ENCODE measurements at regions not wholly inside any gene's neighbourhood (a gene's known extent, or its start where the extent isn't known, plus 50 kb on each side); places are given as distances from the start of the nearest gene placed in this dataset.

- H3K27me3 ChIP-seq: no peaks in the 10 kb centered on the region
- 92 to 95% methylated on average over 2 of the region's 2 CpGs for whole genome bisulfite sequencing, 2 donors
- H3K4me3 ChIP-seq: no peak overlapping the region
- no peak overlapping the region for H3K27ac ChIP-seq
- H3K4me1 ChIP-seq: no peaks in the 10 kb centered on the region
- intact Hi-C loops (cut with DNase I): no loop called here
- DNase-seq: no peak
- no peak for ATAC-seq
- no peaks in the 10 kb centered on the region for H3K36me3 ChIP-seq
- peaks cover 0 to 10% (median 0%) of the 10 kb centered on the region in 11 donors for H3K9me3 ChIP-seq
- TF ChIP-seq CTCF (IDR thresholded peaks at IDR 0.05): no peak
These were observed 247.1 kb upstream of the FZD8 start for GRCh38 chr10:35889226-35889625.

GRCh38 chr10:35888400-35888799, 246.3 kb upstream of the FZD8 start:
- 95 to 98% methylated on average over 5 of the region's 5 CpGs for WGBS, 2 donors

GRCh38 chr10:35887685-35888084, 245.6 kb upstream of the FZD8 start:
- intact Hi-C loops (cut with DNase I): no loop called here
- H3K9me3 ChIP-seq: no peaks in the 10 kb centered on the region
- H3K4me1 ChIP-seq: no peaks in the 10 kb centered on the region
- TF ChIP-seq CTCF (IDR thresholded peaks at IDR 0.05): no peak
- no peaks in the 10 kb centered on the region for H3K36me3 ChIP-seq
- no peak for DNase-seq
- ATAC-seq: no peak
- no peak overlapping the region for H3K27ac ChIP-seq
- H3K4me3 ChIP-seq: no peak overlapping the region
- H3K27me3 ChIP-seq: no peaks in the 10 kb centered on the region
- WGBS, 2 donors: 85 to 87% methylated on average over 6 of the region's 6 CpGs

More at GRCh38 chr10:35888400-35888799, 246.3 kb upstream of the FZD8 start:
- no peak for DNase-seq
- Histone ChIP-seq H3K9me3 (peaks cover 0 to 1% (median 0%) of the 10 kb centered on the region in 11 donors), H3K36me3 (no peaks in the 10 kb centered on the region), H3K4me1 (no peaks in the 10 kb centered on the region), H3K27ac (no peak overlapping the region), H3K4me3 (no peak overlapping the region), H3K27me3 (no peaks in the 10 kb centered on the region)
- ATAC-seq: no peak
- intact Hi-C loops (cut with DNase I): no loop called here
- no peak for TF ChIP-seq CTCF (IDR thresholded peaks at IDR 0.05)

GRCh38 chr10:35885076-35885475, 243.0 kb upstream of the FZD8 start:
- Histone ChIP-seq H3K9me3 (no peaks in the 10 kb centered on the region), H3K27me3 (no peaks in the 10 kb centered on the region), H3K36me3 (no peaks in the 10 kb centered on the region), H3K4me1 (no peaks in the 10 kb centered on the region), H3K4me3 (no peak overlapping the region), H3K27ac (no peak overlapping the region)
- no peak for TF ChIP-seq CTCF (IDR thresholded peaks at IDR 0.05)
- intact Hi-C loops (cut with DNase I): no loop called here
- DNase-seq: no peak
- WGBS, 2 donors: 63 to 76% methylated on average over 5 of the region's 5 CpGs
- no peak for ATAC-seq

All from heart right ventricle (tissue), 16 donors.